A549 (cell line): ENCODE measurements at regions not wholly inside any gene's neighbourhood (a gene's known extent, or its start where the extent isn't known, plus 50 kb on each side); places are given as distances from the start of the nearest gene placed in this dataset.

ENCODE experiments used
- ATAC-seq, 2 experiments: fragments of 200-7000 bp in 1 of 2; fragments of >200 bp in 1 of 2; cut with Nextera tagmentation in 1 of 2; cut with Tn5 transposase in 1 of 2; 3 replicates each; pipeline versions ENCODE4 v1.8.0 to v1.9.1; 2018 to 2020; ENCODE audit warnings: mild to moderate bottlenecking in 1 of 2, moderate library complexity in 1 of 2
- CTCF ChIA-PET: fragments of 300-600 bp; sonication (Branson Sonifier 250); formaldehyde crosslinking; extraction: SDS; loops from one replicate; lab custom pipeline; 2021; ENCODE audit warnings: antibody characterized with exemption, inconsistent platforms; lab: Yijun Ruan, JAX
- POLR2A ChIA-PET: fragments of 350-600 bp; formaldehyde crosslinking; extraction: SDS; loops from one replicate; lab custom pipeline; 2021; ENCODE audit warnings: antibody characterized with exemption, inconsistent platforms; lab: Yijun Ruan, JAX
- DNase-seq, 2 experiments: peaks; one replicate each; pipeline versions ENCODE4 v3.0.0 to v3.0.0-alpha.2; 2011 to 2016; ENCODE audit warnings: low read depth in 1 of 2, low spot score in 1 of 2
- FAIRE-seq: peaks from 2 replicates; lab custom pipeline; 2011; peaks lifted over from hg19 to GRCh38; lab: Jason Lieb, UNC
- H3K27ac ChIP-seq, 2 experiments: fragments of >200 bp; sonication (Bioruptor Twin); formaldehyde crosslinking; 3 replicates each; pipeline ENCODE4 v1.5.1; 2016 to 2017
- H3K4me1 ChIP-seq: fragments of >200 bp; sonication (Bioruptor Twin); formaldehyde crosslinking; 3 replicates; pipeline ENCODE4 v1.6.1; 2016
- H3K4me2 ChIP-seq: fragments of >200 bp; sonication (Bioruptor Twin); formaldehyde crosslinking; 3 replicates; pipeline ENCODE4 v1.6.1; 2016
- H3K4me3 ChIP-seq: fragments of >200 bp; sonication (Bioruptor Twin); formaldehyde crosslinking; 3 replicates; pipeline ENCODE4 v1.5.1; 2016
- H3K9me3 ChIP-seq: fragments of >200 bp; sonication (Bioruptor Twin); formaldehyde crosslinking; 3 replicates; pipeline ENCODE4 v1.6.1; 2016
- CEBPB ChIP-seq, 2 experiments: fragments of >200 bp in 1 of 2; sonication (Bioruptor Twin) in 1 of 2; formaldehyde crosslinking in 1 of 2; IDR thresholded peaks; 2 replicates each; pipeline ENCODE4 v1.6.1; 2012 to 2016
- EHF ChIP-seq: fragments of 250-450 bp; sonication (Bioruptor Pico); IDR thresholded peaks from 2 replicates; pipeline ENCODE4 v1.5.0; 2020; ENCODE audit warnings: mild to moderate bottlenecking
- EP300 ChIP-seq, 2 experiments: fragments of >200 bp; sonication (Bioruptor Twin); formaldehyde crosslinking; IDR thresholded peaks; 2 replicates in 1 of 2; 3 replicates in 1 of 2; pipeline ENCODE4 v1.6.1; 2016 to 2017
- GATA3 ChIP-seq: IDR thresholded peaks from 2 replicates; pipeline ENCODE4 v1.6.1; 2012; ENCODE audit warnings: borderline replicate concordance
- HDAC2 ChIP-seq: fragments of 200-600 bp; sonication (generic); IDR thresholded peaks from 2 replicates; pipeline ENCODE4 v1.6.1; 2016
- HOXA7 ChIP-seq: fragments of 250-450 bp; sonication (Bioruptor Pico); IDR thresholded peaks from 2 replicates; pipeline ENCODE4 v1.5.0; 2020; ENCODE audit warnings: mild to moderate bottlenecking, moderate library complexity
- HOXB5 ChIP-seq: fragments of 250-450 bp; sonication (Bioruptor Pico); IDR thresholded peaks from 2 replicates; pipeline ENCODE4 v1.5.0; 2020; ENCODE audit warnings: mild to moderate bottlenecking, moderate library complexity
- JUN ChIP-seq, 2 experiments: fragments of >200 bp; sonication (Bioruptor Twin); formaldehyde crosslinking; IDR thresholded peaks; 2 replicates in 1 of 2; 3 replicates in 1 of 2; pipeline ENCODE4 v1.6.1; 2016 to 2017
- MYC ChIP-seq: IDR thresholded peaks from 2 replicates; pipeline ENCODE4 v1.6.1; 2012; ENCODE audit warnings: mild to moderate bottlenecking, inconsistent platforms, low read length, improper control_type of control experiment, borderline replicate concordance
- PHF8 ChIP-seq: fragments of 200-600 bp; sonication (generic); IDR thresholded peaks from 2 replicates; pipeline ENCODE4 v1.6.1; 2016; ENCODE audit warnings: low read depth, mild to moderate bottlenecking, antibody characterized with exemption, moderate library complexity, borderline replicate concordance
- POLR2AphosphoS2 ChIP-seq: conservative IDR thresholded peaks from 2 replicates; pipeline ENCODE4 v1.6.1; 2012; ENCODE audit warnings: low read length, improper control_type of control experiment, inconsistent platforms
- RAD21 ChIP-seq, 2 experiments: fragments of >200 bp in 1 of 2; sonication (Bioruptor Twin) in 1 of 2; formaldehyde crosslinking in 1 of 2; IDR thresholded peaks in 1 of 2; conservative IDR thresholded peaks in 1 of 2; 2 replicates in 1 of 2; 3 replicates in 1 of 2; pipeline ENCODE4 v1.6.1; 2012 to 2018; ENCODE audit warnings: inconsistent platforms in 1 of 2
- RARB ChIP-seq: fragments of 250-450 bp; sonication (Bioruptor Pico); IDR thresholded peaks from 2 replicates; pipeline ENCODE4 v1.8.0; 2021; ENCODE audit warnings: mild to moderate bottlenecking, moderate library complexity
- RFX5 ChIP-seq: fragments of 450-650 bp; IDR thresholded peaks from 2 replicates; pipeline ENCODE4 v1.7.1; 2014; ENCODE audit warnings: antibody characterized with exemption, mild to moderate bottlenecking, moderate library complexity
- TFCP2L1 ChIP-seq: fragments of 250-450 bp; sonication (Bioruptor Pico); IDR thresholded peaks from 2 replicates; pipeline ENCODE4 v1.5.0; 2021; ENCODE audit warnings: mild to moderate bottlenecking
- TP53 ChIP-seq: fragments of 250-450 bp; sonication (Bioruptor Pico); IDR thresholded peaks from 2 replicates; pipeline ENCODE4 v1.5.0; 2021; ENCODE audit warnings: mild to moderate bottlenecking, moderate library complexity
- ZFP36 ChIP-seq: fragments of 450-650 bp; IDR thresholded peaks from 2 replicates; pipeline ENCODE4 v1.6.1; 2014; ENCODE audit warnings: borderline replicate concordance; ENCODE audit not compliant: partially characterized antibody
- ZNF302 ChIP-seq: fragments of 250-450 bp; sonication (Bioruptor Pico); IDR thresholded peaks from 2 replicates; pipeline ENCODE4 v1.9.0; 2021; ENCODE audit warnings: inconsistent platforms, mild to moderate bottlenecking, moderate library complexity
- WGBS: methylation state at CpG from one replicate; pipeline ENCODE4 v1.1.6; 2017; ENCODE audit errors: missing lambda C conversion rate; 5-methylcytosine and 5-hydroxymethylcytosine counted together
- TF ChIP-seq, protein P1 (sequence below): fragments of >200 bp; sonication (Bioruptor Twin); formaldehyde crosslinking; IDR thresholded peaks from 2 replicates; pipeline ENCODE4 v1.6.1; 2016
- TF ChIP-seq, protein P2 (sequence below): IDR thresholded peaks from 2 replicates; pipeline ENCODE4 v1.6.1; 2012
- TF ChIP-seq, protein P3 (sequence below): fragments of 250-450 bp; sonication (Bioruptor Pico); IDR thresholded peaks from 2 replicates; pipeline ENCODE4 v1.5.0; 2020; ENCODE audit warnings: low read depth, mild to moderate bottlenecking, moderate library complexity
- TF ChIP-seq, protein P4 (sequence below): fragments of 150-350 bp; IDR thresholded peaks from 2 replicates; pipeline ENCODE4 v1.6.1; 2014; ENCODE audit warnings: low read depth, mild to moderate bottlenecking, low read length

GRCh38 chr9:91004484-91004883 is 202.9 kb downstream of the SYK start:
- H3K9me3 ChIP-seq = peaks cover 7% of the 10 kb centered on the region; the same call in 2 of the 3 replicates
- no peak overlapping the region for H3K4me3 ChIP-seq
- ATAC-seq (no peak), DNase-seq (no peak), FAIRE-seq (no peak)
- peaks cover 14% of the 10 kb centered on the region for H3K4me1 ChIP-seq
- no peak overlapping the region for H3K27ac ChIP-seq
- CTCF ChIA-PET = interaction anchor here (1.1 to 1.2 kb wide), 2 partner anchors 33 to 90 kb away, joined by 3 to 4 read pairs; no protein-coding TSS in a partner anchor
- no peak for TF ChIP-seq EP300 (IDR thresholded peaks at IDR 0.05)
- TF ChIP-seq, protein P1, sequence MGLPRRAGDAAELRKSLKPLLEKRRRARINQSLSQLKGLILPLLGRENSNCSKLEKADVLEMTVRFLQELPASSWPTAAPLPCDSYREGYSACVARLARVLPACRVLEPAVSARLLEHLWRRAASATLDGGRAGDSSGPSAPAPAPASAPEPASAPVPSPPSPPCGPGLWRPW = no peak
- TF ChIP-seq RFX5 = no peak
- no peak for TF ChIP-seq MYC
- TF ChIP-seq RAD21 (conservative IDR thresholded peaks at IDR 0.05 in 1 of 2, IDR thresholded peaks at IDR 0.05 in 1 of 2) = no peak
- TF ChIP-seq HDAC2 = no peak
- no peak overlapping the region for H3K4me2 ChIP-seq
- POLR2A ChIA-PET = no interaction called here
- WGBS = 37% methylated on average over 6 of the region's 6 CpGs

DNA sequence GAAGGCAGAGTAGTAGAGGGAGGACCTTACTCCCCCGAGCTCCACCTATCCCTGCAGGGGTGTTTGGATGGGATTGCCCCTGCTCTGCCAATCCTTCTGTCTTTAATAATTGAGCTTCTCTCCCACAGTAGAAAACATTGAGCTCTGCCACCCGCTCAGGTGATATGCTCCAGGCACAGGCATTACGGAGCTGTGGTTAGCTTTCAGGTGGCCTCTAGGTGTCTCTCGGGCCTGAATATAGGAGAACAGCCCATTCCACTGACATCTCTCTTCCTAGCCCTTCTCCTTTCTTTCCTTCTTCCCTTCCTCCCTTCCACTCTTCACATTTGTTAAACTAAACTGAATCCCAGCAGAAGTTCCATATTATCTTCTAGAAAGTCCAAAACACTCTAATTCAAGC is 203.4 kb downstream of the SYK start:
- ChIA-PET POLR2A (no interaction called here), CTCF (interaction anchor here (0.5 to 1.2 kb wide), 4 partner anchors 33 to 126 kb away, joined by 3 to 4 read pairs (median 3); no protein-coding TSS in a partner anchor)
- ATAC-seq = no peak
- no peak overlapping the region for H3K4me2 ChIP-seq
- 61% methylated on average over 4 of the region's 4 CpGs for WGBS
- no peak for TF ChIP-seq MYC
- no peak for TF ChIP-seq TFCP2L1 (CRISPR knock-in tag)
- TF ChIP-seq, protein P2, sequence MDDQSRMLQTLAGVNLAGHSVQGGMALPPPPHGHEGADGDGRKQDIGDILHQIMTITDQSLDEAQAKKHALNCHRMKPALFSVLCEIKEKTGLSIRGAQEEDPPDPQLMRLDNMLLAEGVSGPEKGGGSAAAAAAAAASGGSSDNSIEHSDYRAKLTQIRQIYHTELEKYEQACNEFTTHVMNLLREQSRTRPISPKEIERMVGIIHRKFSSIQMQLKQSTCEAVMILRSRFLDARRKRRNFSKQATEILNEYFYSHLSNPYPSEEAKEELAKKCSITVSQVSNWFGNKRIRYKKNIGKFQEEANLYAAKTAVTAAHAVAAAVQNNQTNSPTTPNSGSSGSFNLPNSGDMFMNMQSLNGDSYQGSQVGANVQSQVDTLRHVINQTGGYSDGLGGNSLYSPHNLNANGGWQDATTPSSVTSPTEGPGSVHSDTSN = no peak
- TF ChIP-seq, all 56 proteins: peak for 0
- FAIRE-seq (no peak), DNase-seq (no peak)
- Histone ChIP-seq H3K4me1 (peaks cover 14% of the 10 kb centered on the region), H3K27ac (no peak overlapping the region), H3K9me3 (peaks cover 7% of the 10 kb centered on the region; the same call in 2 of the 3 replicates), H3K4me3 (no peak overlapping the region)

DNA sequence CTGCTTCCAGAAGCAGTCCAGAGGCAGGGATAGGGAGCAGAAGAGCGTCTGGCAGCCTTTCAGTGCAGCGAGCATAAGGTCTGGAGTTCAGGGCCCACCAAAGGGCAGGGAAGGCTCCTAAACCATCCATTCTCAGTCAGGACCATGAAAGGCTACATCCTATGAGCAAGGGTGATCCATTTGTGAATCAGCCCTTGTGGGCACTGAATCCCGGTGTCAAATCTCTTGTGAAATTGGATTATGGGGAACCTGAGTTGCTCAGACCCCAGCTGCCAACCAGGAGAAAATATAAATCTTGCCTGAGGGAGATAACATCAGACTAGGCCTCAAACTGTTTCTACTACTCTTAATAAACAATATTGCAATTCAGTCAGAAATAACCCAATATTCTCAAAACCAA is 204.4 kb downstream of the SYK start:
- CTCF ChIA-PET = no interaction called here
- ATAC-seq = no peak
- H3K4me1 ChIP-seq = peaks cover 6% of the 10 kb centered on the region
- POLR2A ChIA-PET = no interaction called here
- DNase-seq = no peak
- no peak overlapping the region for H3K4me3 ChIP-seq
- 37% methylated on average over 3 of the region's 3 CpGs for WGBS
- H3K27ac ChIP-seq = no peak overlapping the region
- no peak overlapping the region for H3K4me2 ChIP-seq
- H3K9me3 ChIP-seq = peaks cover 7% of the 10 kb centered on the region; the same call in 2 of the 3 replicates
- FAIRE-seq = no peak
- TF ChIP-seq TFCP2L1 (CRISPR knock-in tag) (no peak), ZNF302 (CRISPR knock-in tag) (no peak), GATA3 (no peak), TP53 (CRISPR knock-in tag) (no peak), CEBPB (IDR thresholded peaks at IDR 0.05) (no peak), ZFP36 (no peak), HOXB5 (CRISPR knock-in tag) (no peak), RARB (CRISPR knock-in tag) (no peak), RAD21 (conservative IDR thresholded peaks at IDR 0.05 in 1 of 2, IDR thresholded peaks at IDR 0.05 in 1 of 2) (no peak), POLR2AphosphoS2 (no peak), HOXA7 (CRISPR knock-in tag) (no peak)
- TF ChIP-seq, protein P3, sequence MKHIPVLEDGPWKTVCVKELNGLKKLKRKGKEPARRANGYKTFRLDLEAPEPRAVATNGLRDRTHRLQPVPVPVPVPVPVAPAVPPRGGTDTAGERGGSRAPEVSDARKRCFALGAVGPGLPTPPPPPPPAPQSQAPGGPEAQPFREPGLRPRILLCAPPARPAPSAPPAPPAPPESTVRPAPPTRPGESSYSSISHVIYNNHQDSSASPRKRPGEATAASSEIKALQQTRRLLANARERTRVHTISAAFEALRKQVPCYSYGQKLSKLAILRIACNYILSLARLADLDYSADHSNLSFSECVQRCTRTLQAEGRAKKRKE (CRISPR knock-in tag) = no peak

GRCh38 chr9:91008568-91008967 is 206.9 kb downstream of the SYK start:
- FAIRE-seq (no peak), ATAC-seq (no peak), DNase-seq (no peak)
- no peak overlapping the region for H3K4me2 ChIP-seq
- H3K27ac ChIP-seq = no peak overlapping the region
- ChIA-PET CTCF (no interaction called here), POLR2A (no interaction called here)
- H3K4me3 ChIP-seq = no peak overlapping the region
- H3K4me1 ChIP-seq = no peaks in the 10 kb centered on the region
- no peak for TF ChIP-seq MYC
- TF ChIP-seq, protein P4, sequence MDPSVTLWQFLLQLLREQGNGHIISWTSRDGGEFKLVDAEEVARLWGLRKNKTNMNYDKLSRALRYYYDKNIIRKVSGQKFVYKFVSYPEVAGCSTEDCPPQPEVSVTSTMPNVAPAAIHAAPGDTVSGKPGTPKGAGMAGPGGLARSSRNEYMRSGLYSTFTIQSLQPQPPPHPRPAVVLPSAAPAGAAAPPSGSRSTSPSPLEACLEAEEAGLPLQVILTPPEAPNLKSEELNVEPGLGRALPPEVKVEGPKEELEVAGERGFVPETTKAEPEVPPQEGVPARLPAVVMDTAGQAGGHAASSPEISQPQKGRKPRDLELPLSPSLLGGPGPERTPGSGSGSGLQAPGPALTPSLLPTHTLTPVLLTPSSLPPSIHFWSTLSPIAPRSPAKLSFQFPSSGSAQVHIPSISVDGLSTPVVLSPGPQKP = no peak
- no peak for TF ChIP-seq EHF (CRISPR knock-in tag)
- TF ChIP-seq, protein P2 = no peak
- no peak for TF ChIP-seq JUN (IDR thresholded peaks at IDR 0.05)
- TF ChIP-seq PHF8 = no peak
- peaks cover 10% of the 10 kb centered on the region for H3K9me3 ChIP-seq
- WGBS = 72% methylated on average over 3 of the region's 3 CpGs
